HFF-Myc (cell line): ENCODE measurements at regions not wholly inside any gene's neighbourhood (a gene's known extent, or its start where the extent isn't known, plus 50 kb on each side); places are given as distances from the start of the nearest gene placed in this dataset.
A peak's percentile ranks its signal among the peaks of the same experiment; 100 is the strongest.

ENCODE experiments used
- DNase-seq: peaks from one replicate; pipeline ENCODE4 v3.0.0-alpha.2; 2011; ENCODE audit warnings: low read depth; ENCODE audit errors: extremely low read depth
- H3K4me3 ChIP-seq: replicated peaks from 2 replicates; pipeline ENCODE4 v1.5.1; 2011; ENCODE audit warnings: low read depth, mild to moderate bottlenecking, control low read depth, low read length
- CTCF ChIP-seq: IDR thresholded peaks from 2 replicates; pipeline ENCODE4 v1.5.1; 2012; ENCODE audit warnings: mild to moderate bottlenecking, low read depth, low read length, control low read depth; ENCODE audit errors: missing control alignments

- no peak for DNase-seq
- no peak for TF ChIP-seq CTCF
- no peak overlapping the region for H3K4me3 ChIP-seq
Observed at GRCh38 chr1:201636097-201636496, 97.2 kb downstream of the NAV1 start.

- no peak for DNase-seq
- TF ChIP-seq CTCF = no peak
- H3K4me3 ChIP-seq = no peak overlapping the region
Observed at GRCh38 chr1:201636510-201636971, 97.6 kb downstream of the NAV1 start.

- peak; percentile 96 for DNase-seq
- H3K4me3 ChIP-seq = no peak overlapping the region
- TF ChIP-seq CTCF = no peak
Observed at GRCh38 chr1:201637282-201638079, 98.6 kb downstream of the NAV1 start.

DNA sequence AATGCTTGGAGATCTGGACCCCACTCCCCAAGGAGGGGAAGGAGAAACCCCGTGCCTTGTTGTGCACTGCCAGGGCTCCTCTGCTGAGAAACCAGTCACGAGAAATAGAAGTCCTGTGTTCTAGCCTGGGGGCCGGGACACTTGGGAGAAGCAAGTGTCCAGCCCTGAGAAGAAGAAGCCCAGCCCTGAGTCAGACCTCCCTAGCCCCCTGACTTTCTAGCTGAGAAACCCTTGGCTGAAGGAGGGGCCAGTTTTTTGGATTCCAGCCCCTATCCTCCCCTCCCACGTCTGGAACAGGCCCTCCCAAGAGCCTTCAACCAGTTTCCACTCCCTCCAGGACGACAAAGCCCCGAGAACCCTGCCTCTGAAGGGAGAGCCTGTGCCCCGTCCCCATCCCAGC, 100.5 kb downstream of the NAV1 start:
- no peak for TF ChIP-seq CTCF
- H3K4me3 ChIP-seq = no peak overlapping the region
- no peak for DNase-seq

DNA sequence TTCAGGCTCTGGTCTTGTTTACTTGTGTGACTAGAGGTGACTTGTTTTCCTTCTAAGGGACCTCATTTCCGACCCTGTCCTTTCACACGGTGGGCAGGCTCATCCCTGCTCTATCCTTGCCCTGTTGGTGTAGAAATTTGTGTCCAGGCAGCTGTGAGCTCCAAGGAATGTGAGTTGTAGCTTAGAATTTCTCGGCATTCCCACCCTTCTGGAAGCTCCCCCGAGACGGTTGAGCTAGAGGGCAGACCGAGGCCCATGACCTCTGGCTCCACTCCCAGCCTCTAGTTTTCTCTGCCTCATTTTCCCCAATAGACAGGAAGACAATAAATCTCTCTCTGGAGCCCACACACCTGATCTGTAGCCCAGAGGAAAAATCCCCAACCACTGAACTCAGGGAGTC, 100.9 kb downstream of the NAV1 start:
- no peak overlapping the region for H3K4me3 ChIP-seq
- no peak for DNase-seq
- no peak for TF ChIP-seq CTCF

GRCh38 chr1:201640624-201641023, 101.7 kb downstream of the NAV1 start:
- TF ChIP-seq CTCF = no peak
- H3K4me3 ChIP-seq = no peak overlapping the region
- DNase-seq = peak; percentile 71
